HepG2 (cell line): ENCODE measurements at regions not wholly inside any gene's neighbourhood (a gene's known extent, or its start where the extent isn't known, plus 50 kb on each side); places are given as distances from the start of the nearest gene placed in this dataset.

Source experiments
- ATAC-seq: fragments of 200-7000 bp; cut with Tn5 transposase; 3 replicates; pipeline ENCODE4 v1.9.1; 2020; ENCODE audit warnings: mild to moderate bottlenecking, moderate library complexity
- BruUV-seq: library from RNA; stranded (reverse); fragments of 400-500 nt; replicated peaks from 2 replicates; lab custom pipeline; 2021; lab: Mats Ljungman, UMichigan
- CTCF ChIA-PET: fragments of 300-600 bp; formaldehyde crosslinking; extraction: SDS; loops from one replicate; lab custom pipeline; 2021; ENCODE audit warnings: low total read pairs, inconsistent platforms, low intra/inter-chr PET ratio; lab: Yijun Ruan, JAX
- POLR2A ChIA-PET: fragments of 350-600 bp; sonication (Branson Sonifier 250); formaldehyde crosslinking; loops from one replicate; lab custom pipeline; 2020; ENCODE audit warnings: antibody characterized with exemption, inconsistent platforms; lab: Yijun Ruan, JAX
- DNase-seq: peaks from one replicate; pipeline ENCODE4 v3.0.0-alpha.2; 2015; ENCODE audit warnings: low spot score
- FAIRE-seq: peaks from 3 replicates; lab custom pipeline; 2011; peaks lifted over from hg19 to GRCh38; lab: Jason Lieb, UNC
- H2AFZ ChIP-seq: one replicate; pipeline ENCODE4 v1.6.1; 2011; ENCODE audit warnings: low read length, inconsistent platforms
- H3K27ac ChIP-seq: fragments of 300-600 bp; 3 replicates; pipeline ENCODE4 v1.8.0; 2011; ENCODE audit warnings: mixed run types, mild to moderate bottlenecking, mixed read lengths, low read length, inconsistent platforms; ENCODE audit not compliant: insufficient read depth; ENCODE audit errors: extremely low read length
- H3K27me3 ChIP-seq, 2 experiments: fragments of 200-600 bp in 1 of 2; 2 replicates in 1 of 2; 3 replicates in 1 of 2; pipeline versions ENCODE4 v1.6.0 to v1.8.0; 2011; ENCODE audit warnings: low read length in 2 of 2, mild to moderate bottlenecking in 2 of 2, moderate library complexity in 2 of 2, inconsistent platforms in 1 of 2; ENCODE audit not compliant: insufficient read depth in 2 of 2, control insufficient read depth in 1 of 2
- H3K36me3 ChIP-seq, 2 experiments: fragments of 200-600 bp in 1 of 2; replicated peaks in 1 of 2; 2 replicates in 1 of 2; 3 replicates in 1 of 2; pipeline versions ENCODE4 v1.5.1 to v1.8.0; 2011; ENCODE audit warnings: low read length in 2 of 2, inconsistent platforms in 1 of 2; ENCODE audit not compliant: insufficient read depth in 2 of 2, control insufficient read depth in 1 of 2
- H3K4me1 ChIP-seq: 2 replicates; pipeline ENCODE4 v1.5.1; 2012; ENCODE audit warnings: low read length, inconsistent platforms; ENCODE audit not compliant: insufficient read depth
- H3K4me2 ChIP-seq: 2 replicates; pipeline ENCODE4 v1.6.0; 2011; ENCODE audit warnings: low read depth, low read length, inconsistent platforms
- H3K4me3 ChIP-seq, 3 experiments: fragments of 200-600 bp in 1 of 3; sonication (generic), shearing (Covaris generic) in 1 of 3; replicated peaks in 1 of 3; 2 replicates each; pipeline ENCODE4 v1.5.1; 2011 to 2016; ENCODE audit warnings: low read length in 3 of 3, inconsistent platforms in 2 of 3, low read depth in 2 of 3, mild to moderate bottlenecking in 2 of 3, control low read depth in 1 of 3, mixed read lengths in 1 of 3; ENCODE audit not compliant: insufficient read depth in 1 of 3
- H3K79me2 ChIP-seq: one replicate; pipeline ENCODE4 v1.6.1; 2011; ENCODE audit warnings: low read length, inconsistent platforms; ENCODE audit not compliant: insufficient read depth
- H3K9ac ChIP-seq: 2 replicates; pipeline ENCODE4 v1.6.0; 2011; ENCODE audit warnings: mild to moderate bottlenecking, low read depth, low read length, inconsistent platforms; ENCODE audit not compliant: insufficient read depth
- H3K9me3 ChIP-seq: 2 replicates; pipeline ENCODE4 v1.5.1; 2012; ENCODE audit warnings: mild to moderate bottlenecking, low read length
- H4K20me1 ChIP-seq: 2 replicates; pipeline ENCODE4 v1.6.0; 2011; ENCODE audit warnings: inconsistent platforms, mild to moderate bottlenecking, low read length, moderate library complexity; ENCODE audit not compliant: insufficient read depth
- ARNT ChIP-seq: fragments of 450-650 bp; IDR thresholded peaks from 2 replicates; pipeline ENCODE4 v1.6.1; 2017
- CEBPB ChIP-seq: IDR thresholded peaks from 2 replicates; pipeline ENCODE4 v1.6.1; 2011; ENCODE audit warnings: low read depth, low read length, improper control_type of control experiment, borderline replicate concordance
- EZH2 ChIP-seq: conservative IDR thresholded peaks from 2 replicates; pipeline ENCODE4 v1.6.1; 2012; ENCODE audit warnings: mild to moderate bottlenecking, low read depth, low read length, moderate library complexity
- HMGA1 ChIP-seq: sonication (generic); formaldehyde crosslinking; conservative IDR thresholded peaks from 2 replicates; pipeline ENCODE4 v1.4.0; 2020; ENCODE audit warnings: missing genetic modification reagents
- ISL2 ChIP-seq: sonication (generic); formaldehyde crosslinking; IDR thresholded peaks from 2 replicates; pipeline ENCODE4 v1.5.0; 2020; ENCODE audit warnings: missing genetic modification reagents
- PBX3 ChIP-seq: sonication (generic); formaldehyde crosslinking; IDR thresholded peaks from 2 replicates; pipeline ENCODE4 v1.8.1; 2023; ENCODE audit warnings: missing genetic modification reagents, inconsistent platforms, borderline replicate concordance
- RNF219 ChIP-seq: sonication (generic); formaldehyde crosslinking; IDR thresholded peaks from 2 replicates; pipeline ENCODE4 v1.5.0; 2020; ENCODE audit warnings: mild to moderate bottlenecking, missing genetic modification reagents
- SNAPC4 ChIP-seq: sonication (generic); formaldehyde crosslinking; IDR thresholded peaks from 2 replicates; pipeline ENCODE4 v1.4.0; 2020; ENCODE audit warnings: mild to moderate bottlenecking, missing genetic modification reagents
- TFAP4 ChIP-seq: sonication (generic); IDR thresholded peaks from 2 replicates; pipeline ENCODE4 v1.6.1; 2016; ENCODE audit warnings: low read depth, borderline replicate concordance
- ZBTB1 ChIP-seq: sonication (generic); formaldehyde crosslinking; IDR thresholded peaks from 2 replicates; pipeline ENCODE4 v1.4.0; 2020; ENCODE audit warnings: missing genetic modification reagents, borderline replicate concordance
- ZNF674 ChIP-seq: sonication (generic); formaldehyde crosslinking; IDR thresholded peaks from 2 replicates; pipeline ENCODE4 v1.5.0; 2020; ENCODE audit warnings: low read depth, mild to moderate bottlenecking, missing genetic modification reagents
- ZNF775 ChIP-seq: sonication (generic); formaldehyde crosslinking; IDR thresholded peaks from 2 replicates; pipeline ENCODE4 v1.4.0; 2020; ENCODE audit warnings: missing genetic modification reagents, mild to moderate bottlenecking, moderate library complexity, borderline replicate concordance
- WGBS: methylation state at CpG from one replicate; pipeline ENCODE4 v1.1.6; 2017; ENCODE audit warnings: low lambda C conversion rate; 5-methylcytosine and 5-hydroxymethylcytosine counted together
- in situ Hi-C: cut with HindIII; loops from 2 replicates; pipeline ENCODE4 v1.10.0; 2017; ENCODE audit warnings: low pct_unique_long_range_greater_than_20kb; ENCODE audit not compliant: extremely low pct_ligation_motif_present
- intact Hi-C: fragments of 100-400 bp; cut with micrococcal nuclease; formaldehyde crosslinking; loops from one replicate; pipeline ENCODE4 v1.10.0; 2022; ENCODE audit not compliant: unreplicated experiment
- TF ChIP-seq, protein P1 (sequence below): IDR thresholded peaks from 2 replicates; pipeline ENCODE4 v1.6.1; 2012; ENCODE audit warnings: inconsistent platforms
- TF ChIP-seq, protein P2 (sequence below): sonication (generic); formaldehyde crosslinking; IDR thresholded peaks from 2 replicates; pipeline ENCODE4 v1.5.1; 2020; ENCODE audit warnings: missing genetic modification reagents, mild to moderate bottlenecking, borderline replicate concordance

- Histone ChIP-seq H3K79me2 (no peaks in the 10 kb centered on the region), H3K4me3 (no peak overlapping the region), H3K36me3 (no peaks in the 10 kb centered on the region), H3K27me3 (peaks cover 1 to 19% of the 10 kb centered on the region in 2 experiments; a peak in 3 of 5 replicates), H3K4me1 (no peaks in the 10 kb centered on the region), H3K4me2 (no peak overlapping the region), H3K9me3 (no peaks in the 10 kb centered on the region), H4K20me1 (no peaks in the 10 kb centered on the region), H3K27ac (no peak overlapping the region), H3K9ac (no peak overlapping the region), H2AFZ (no peak overlapping the region)
- ChIA-PET CTCF (no interaction called here), POLR2A (no interaction called here)
- no peak for FAIRE-seq
- DNase-seq: no peak
- intact Hi-C loops: no loop called here
- in situ Hi-C loops: no loop called here
- WGBS: 0% methylated on average over 3 of the region's 4 CpGs
- ATAC-seq: no peak
- no TSS peak for BruUV-seq
- no peak for TF ChIP-seq EZH2
- no peak for TF ChIP-seq ISL2 (CRISPR knock-in tag)
- no peak for TF ChIP-seq ZBTB1
- TF ChIP-seq, protein P1, sequence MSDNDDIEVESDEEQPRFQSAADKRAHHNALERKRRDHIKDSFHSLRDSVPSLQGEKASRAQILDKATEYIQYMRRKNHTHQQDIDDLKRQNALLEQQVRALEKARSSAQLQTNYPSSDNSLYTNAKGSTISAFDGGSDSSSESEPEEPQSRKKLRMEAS: no peak
- no peak for TF ChIP-seq ARNT
- TF ChIP-seq, protein P2, sequence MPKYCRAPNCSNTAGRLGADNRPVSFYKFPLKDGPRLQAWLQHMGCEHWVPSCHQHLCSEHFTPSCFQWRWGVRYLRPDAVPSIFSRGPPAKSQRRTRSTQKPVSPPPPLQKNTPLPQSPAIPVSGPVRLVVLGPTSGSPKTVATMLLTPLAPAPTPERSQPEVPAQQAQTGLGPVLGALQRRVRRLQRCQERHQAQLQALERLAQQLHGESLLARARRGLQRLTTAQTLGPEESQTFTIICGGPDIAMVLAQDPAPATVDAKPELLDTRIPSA: no peak
- TF ChIP-seq ZNF775 (CRISPR knock-in tag): no peak
- no peak for TF ChIP-seq HMGA1 (CRISPR knock-in tag)
- no peak for TF ChIP-seq ZNF674
- TF ChIP-seq CEBPB: no peak
- no peak for TF ChIP-seq SNAPC4
- TF ChIP-seq RNF219 (CRISPR knock-in tag): no peak
- TF ChIP-seq PBX3 (CRISPR knock-in tag): no peak
- no peak for TF ChIP-seq TFAP4
Observed at GRCh38 chr10:71006506-71006905, 118.1 kb upstream of the PCBD1 start.
